22Rv1 (cell line): ENCODE measurements at regions not wholly inside any gene's neighbourhood (a gene's known extent, or its start where the extent isn't known, plus 50 kb on each side); places are given as distances from the start of the nearest gene placed in this dataset.

Experiments
- CTCF ChIP-seq: fragments of 450-650 bp; IDR thresholded peaks from 2 replicates; pipeline ENCODE4 v1.5.1; 2017; ENCODE audit warnings: mild to moderate bottlenecking
- ZFX ChIP-seq: fragments of 450-650 bp; IDR thresholded peaks from 2 replicates; pipeline ENCODE4 v1.6.1; 2017; ENCODE audit warnings: antibody characterized with exemption, borderline replicate concordance

GRCh38 chr13:109436055-109436622, 350.2 kb downstream of the IRS2 start:
- TF ChIP-seq CTCF, result no peak
- no peak for TF ChIP-seq ZFX
